ENCODE measurements at regions not wholly inside any gene's neighbourhood (a gene's known extent, or its start where the extent isn't known, plus 50 kb on each side); places are given as distances from the start of the nearest gene placed in this dataset.
"Not testable (repeated sequence)": the region's sequence is repeated elsewhere in the genome, so short reads cannot be mapped to it uniquely, and the experiment has no call there.

- TF ChIP-seq CTCF (tag by site-specific recombination; IDR thresholded peaks at IDR 0.05); ZNF571 (tag by site-specific recombination; IDR thresholded peaks at IDR 0.05); ZNF776 (tag by site-specific recombination; IDR thresholded peaks at IDR 0.05; ENCODE audit: borderline replicate concordance); ZBTB44 (tag by site-specific recombination; IDR thresholded peaks at IDR 0.05); ZBTB21 (tag by site-specific recombination; IDR thresholded peaks at IDR 0.05); ZNF426 (tag by site-specific recombination; IDR thresholded peaks at IDR 0.05): not testable (repeated sequence)
Observed at GRCh38 chr5:67919532-67919931, 296.0 kb upstream of the PIK3R1 start.

All from HEK293 (cell line).